NCI-H345 (cell line): ENCODE measurements at regions not wholly inside any gene's neighbourhood (a gene's known extent, or its start where the extent isn't known, plus 50 kb on each side); places are given as distances from the start of the nearest gene placed in this dataset.
"Not testable (repeated sequence)": the region's sequence is repeated elsewhere in the genome, so short reads cannot be mapped to it uniquely, and the experiment has no call there.

Experiments
- DNase-seq: peaks from one replicate; lab custom pipeline; 2025; lab: John Stamatoyannopoulos, UW

GRCh38 chr1:234763367-234763766 is 153.4 kb upstream of the IRF2BP2 start:
- no peak for DNase-seq

GRCh38 chr1:234762127-234762526 is 152.1 kb upstream of the IRF2BP2 start:
- DNase-seq: not testable (repeated sequence)

- no peak for DNase-seq
Measured at GRCh38 chr1:234760303-234760723, 150.3 kb upstream of the IRF2BP2 start.

GRCh38 chr1:234759888-234760287 is 149.9 kb upstream of the IRF2BP2 start:
- DNase-seq: no peak

GRCh38 chr1:234758851-234759250 is 148.9 kb upstream of the IRF2BP2 start:
- DNase-seq: no peak

GRCh38 chr1:234756857-234757256 is 146.9 kb upstream of the IRF2BP2 start:
- DNase-seq: no peak

GRCh38 chr1:234756066-234756774 is 146.2 kb upstream of the IRF2BP2 start:
- no peak for DNase-seq

- peak; percentile 45 for DNase-seq
Measured at GRCh38 chr1:234755449-234755863, 145.5 kb upstream of the IRF2BP2 start.

GRCh38 chr1:234753979-234754378 is 144.0 kb upstream of the IRF2BP2 start:
- no peak for DNase-seq

- no peak for DNase-seq
Measured at GRCh38 chr1:234752927-234753326, 142.9 kb upstream of the IRF2BP2 start.

GRCh38 chr1:234751678-234752077 is 141.7 kb upstream of the IRF2BP2 start:
- no peak for DNase-seq

GRCh38 chr1:234750922-234751627 is 141.1 kb upstream of the IRF2BP2 start:
- peak; percentile 92 for DNase-seq

- DNase-seq: no peak
Measured at GRCh38 chr1:234748713-234749112, 138.7 kb upstream of the IRF2BP2 start.

- no peak for DNase-seq
Measured at GRCh38 chr1:234748066-234748465, 138.1 kb upstream of the IRF2BP2 start.

- peak; percentile 62 for DNase-seq
Measured at GRCh38 chr1:234746798-234747196, 136.8 kb upstream of the IRF2BP2 start.

GRCh38 chr1:234745844-234746797 is 136.1 kb upstream of the IRF2BP2 start:
- peak; percentile 69 for DNase-seq

- DNase-seq: peak; percentile 78
Measured at GRCh38 chr1:234745276-234745675, 135.3 kb upstream of the IRF2BP2 start.

GRCh38 chr1:234743791-234744611 is 134.0 kb upstream of the IRF2BP2 start:
- DNase-seq: peak; percentile 74

- no peak for DNase-seq
Measured at GRCh38 chr1:234742622-234743021, 132.6 kb upstream of the IRF2BP2 start.

- DNase-seq: peak; percentile 78
Measured at GRCh38 chr1:234737967-234738314, 128.0 kb upstream of the IRF2BP2 start.

- no peak for DNase-seq
Measured at GRCh38 chr1:234735916-234736315, 125.9 kb upstream of the IRF2BP2 start.

- no peak for DNase-seq
Measured at GRCh38 chr1:234735476-234735875, 125.5 kb upstream of the IRF2BP2 start.
